ENCODE measurements at regions not wholly inside any gene's neighbourhood (a gene's known extent, or its start where the extent isn't known, plus 50 kb on each side); places are given as distances from the start of the nearest gene placed in this dataset.

DNA sequence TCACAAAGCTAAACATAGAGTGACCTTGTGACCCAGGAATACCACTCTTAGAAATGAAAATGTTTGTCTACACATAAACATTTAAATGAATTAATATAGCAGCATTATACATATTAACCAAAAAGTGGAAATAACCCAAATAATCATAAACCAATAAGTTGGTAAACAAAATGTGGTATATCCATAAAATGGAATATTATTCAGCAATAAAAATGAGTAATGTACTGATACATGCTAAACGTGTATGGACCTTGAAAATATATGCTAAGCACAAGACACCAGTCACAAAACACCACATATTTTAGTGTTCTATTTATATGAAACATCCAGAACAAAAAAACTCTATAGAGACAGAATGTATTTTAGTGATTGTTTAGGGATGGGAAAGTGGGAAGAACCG is 68.9 kb upstream of the FUT9 start:
- TF ChIP-seq, protein P1, sequence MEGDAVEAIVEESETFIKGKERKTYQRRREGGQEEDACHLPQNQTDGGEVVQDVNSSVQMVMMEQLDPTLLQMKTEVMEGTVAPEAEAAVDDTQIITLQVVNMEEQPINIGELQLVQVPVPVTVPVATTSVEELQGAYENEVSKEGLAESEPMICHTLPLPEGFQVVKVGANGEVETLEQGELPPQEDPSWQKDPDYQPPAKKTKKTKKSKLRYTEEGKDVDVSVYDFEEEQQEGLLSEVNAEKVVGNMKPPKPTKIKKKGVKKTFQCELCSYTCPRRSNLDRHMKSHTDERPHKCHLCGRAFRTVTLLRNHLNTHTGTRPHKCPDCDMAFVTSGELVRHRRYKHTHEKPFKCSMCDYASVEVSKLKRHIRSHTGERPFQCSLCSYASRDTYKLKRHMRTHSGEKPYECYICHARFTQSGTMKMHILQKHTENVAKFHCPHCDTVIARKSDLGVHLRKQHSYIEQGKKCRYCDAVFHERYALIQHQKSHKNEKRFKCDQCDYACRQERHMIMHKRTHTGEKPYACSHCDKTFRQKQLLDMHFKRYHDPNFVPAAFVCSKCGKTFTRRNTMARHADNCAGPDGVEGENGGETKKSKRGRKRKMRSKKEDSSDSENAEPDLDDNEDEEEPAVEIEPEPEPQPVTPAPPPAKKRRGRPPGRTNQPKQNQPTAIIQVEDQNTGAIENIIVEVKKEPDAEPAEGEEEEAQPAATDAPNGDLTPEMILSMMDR (IDR thresholded peaks at IDR 0.05; ENCODE audit: low read depth, low read length, poor library complexity, severe bottlenecking), result no peak
- no peak for TF ChIP-seq EZH2phosphoT487 (IDR thresholded peaks at IDR 0.05; ENCODE audit: borderline replicate concordance, low read length)
